ENCODE measurements at regions not wholly inside any gene's neighbourhood (a gene's known extent, or its start where the extent isn't known, plus 50 kb on each side); places are given as distances from the start of the nearest gene placed in this dataset.

DNA sequence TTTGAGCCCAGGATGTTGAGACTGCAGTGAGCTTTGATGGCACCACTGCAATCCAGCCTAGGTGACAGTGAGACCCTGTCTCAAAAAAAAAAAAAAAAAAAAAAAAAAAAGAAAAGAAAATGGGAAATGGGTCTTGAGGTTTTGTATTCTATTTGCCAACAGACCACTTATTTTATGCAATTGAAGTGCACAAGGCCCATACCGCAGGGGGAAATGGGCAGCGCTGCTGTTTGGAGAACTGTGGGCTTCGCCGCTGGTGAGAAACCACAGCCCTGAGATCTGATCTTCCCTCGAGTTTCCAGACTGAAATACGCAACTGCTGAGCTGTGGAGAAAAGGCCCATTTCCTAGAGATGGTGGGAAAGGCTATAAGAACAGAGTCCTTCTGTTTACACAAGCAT is 512.0 kb downstream of the TCERG1L start:
- no peak for DNase-seq (ENCODE audit: low read depth)

DNA sequence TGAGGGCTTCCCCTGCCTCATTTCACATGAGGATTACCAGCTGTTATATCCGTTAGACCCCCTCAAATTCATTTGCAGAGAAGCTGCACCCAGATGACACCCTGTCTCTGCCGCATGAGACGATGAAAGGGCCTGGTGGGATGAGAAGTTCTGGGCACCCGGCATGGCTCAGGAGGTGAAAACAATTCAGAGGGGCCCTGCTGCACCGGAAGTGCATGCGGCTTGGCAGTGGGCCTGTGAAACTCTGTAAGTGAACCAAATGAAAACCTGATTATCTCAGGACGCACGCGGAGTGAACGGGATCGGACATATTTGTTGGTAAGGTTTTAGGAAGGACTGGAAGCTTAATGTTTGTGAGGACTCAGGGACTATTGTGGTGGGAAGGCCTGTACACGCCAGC is 511.2 kb downstream of the TCERG1L start:
- no peak for DNase-seq (ENCODE audit: low read depth)

GRCh38 chr10:130801276-130801675 is 510.2 kb downstream of the TCERG1L start:
- DNase-seq (ENCODE audit: low read depth): no peak

DNA sequence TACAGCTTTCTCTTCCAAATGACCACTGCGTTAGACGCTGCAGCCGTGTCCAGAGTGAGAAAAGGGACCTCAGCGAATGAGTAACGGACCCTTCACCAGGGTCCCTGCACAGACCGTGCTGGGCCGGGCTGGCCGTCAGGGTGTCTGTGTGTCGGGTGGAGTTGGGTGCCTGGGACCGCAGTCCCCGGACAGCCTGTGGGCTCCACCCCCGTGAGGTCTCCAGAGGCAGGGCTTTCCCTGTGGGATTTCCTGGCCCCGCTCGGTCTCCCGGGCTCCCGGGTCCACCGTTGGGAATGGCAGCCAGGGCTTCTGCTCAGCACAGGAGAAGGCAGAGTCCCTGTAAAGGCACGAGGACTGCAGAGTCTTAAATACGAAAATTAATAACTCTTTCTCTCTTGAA is 509.7 kb downstream of the TCERG1L start:
- DNase-seq (ENCODE audit: low read depth): no peak

- no peak for DNase-seq (ENCODE audit: low read depth)
Observed at GRCh38 chr10:130802301-130802700, 509.2 kb downstream of the TCERG1L start.

DNA sequence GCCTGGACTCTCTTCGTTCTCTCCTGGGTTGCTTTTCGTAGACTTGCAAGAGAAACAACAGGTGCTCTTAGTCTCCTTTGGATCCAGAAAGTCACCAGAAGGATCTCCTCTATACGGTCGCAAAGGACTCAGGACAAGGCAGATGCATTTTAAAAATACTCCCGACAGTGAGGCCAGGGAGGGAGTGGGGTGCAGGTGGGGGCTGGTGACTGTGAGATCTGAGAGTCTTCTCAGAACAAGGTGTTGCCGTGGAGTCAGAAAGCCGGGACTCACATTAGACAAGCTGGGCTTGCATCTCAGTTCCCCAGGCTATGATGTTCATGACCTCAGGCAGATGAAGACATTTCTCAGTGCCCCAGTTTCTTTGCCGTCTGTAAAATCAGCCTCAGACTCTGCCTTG is 507.2 kb downstream of the TCERG1L start:
- DNase-seq (ENCODE audit: low read depth): no peak

DNA sequence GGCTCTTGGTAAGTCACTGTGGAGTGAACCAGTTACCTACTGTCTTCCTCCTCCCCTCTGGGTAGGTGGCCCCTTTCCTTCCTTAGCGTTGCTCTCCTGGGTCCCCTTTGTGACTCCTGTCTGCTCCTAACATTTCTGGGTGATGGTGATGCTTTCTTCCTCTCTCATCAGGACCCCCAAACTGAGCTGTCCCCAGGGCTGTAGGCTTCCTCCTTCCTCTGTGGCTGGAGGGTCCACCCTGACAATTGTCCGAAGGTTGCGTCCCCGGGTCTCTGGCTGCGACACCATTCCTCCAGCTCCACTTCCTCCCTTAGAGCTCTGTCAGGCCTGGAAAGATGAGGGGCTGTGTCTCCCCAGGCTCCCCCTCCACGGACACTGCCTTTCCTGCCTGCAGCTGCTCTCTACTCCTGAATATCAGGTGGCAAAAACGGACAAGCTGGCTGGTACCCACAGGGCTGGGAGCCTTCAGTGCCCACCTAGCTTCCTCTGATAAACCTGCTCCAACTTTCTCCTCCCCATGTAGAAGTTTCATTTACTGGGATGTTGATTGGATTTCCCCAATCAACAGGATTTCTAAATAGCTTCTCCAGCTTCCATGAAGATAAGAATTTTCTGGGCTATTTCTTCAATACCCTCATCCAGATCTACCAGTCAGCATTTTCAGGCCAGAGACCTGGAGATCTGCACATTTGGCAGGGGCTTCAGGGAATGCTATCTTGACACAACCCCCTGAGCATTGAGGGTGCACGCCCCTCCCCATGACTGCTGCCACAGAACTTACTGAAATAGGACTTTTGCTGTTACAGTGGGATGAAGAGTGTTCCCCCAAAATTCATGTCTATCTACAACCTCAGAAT is 506.5 kb downstream of the TCERG1L start:
- DNase-seq (ENCODE audit: low read depth): no peak

GRCh38 chr10:130805635-130806030 is 505.9 kb downstream of the TCERG1L start:
- DNase-seq (ENCODE audit: low read depth): no peak

DNA sequence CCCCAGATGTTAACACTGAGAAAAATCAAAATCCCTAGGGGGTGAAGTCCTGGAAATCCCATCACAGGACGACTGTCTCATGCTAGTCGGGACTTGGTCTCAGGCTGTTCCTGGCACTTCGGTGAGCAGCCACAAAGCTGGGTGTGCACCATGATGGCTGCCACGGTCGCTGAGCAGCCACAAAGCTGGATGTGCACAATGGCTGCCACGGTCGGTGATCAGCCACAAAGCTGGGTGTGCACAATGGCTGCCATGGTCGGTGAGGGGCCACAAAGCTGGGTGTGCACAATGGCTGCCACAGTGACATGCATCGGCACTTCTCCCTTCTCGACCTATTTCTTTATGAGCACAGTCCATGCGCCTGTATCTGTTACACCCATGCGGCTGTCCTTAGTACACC is 505.1 kb downstream of the TCERG1L start:
- no peak for DNase-seq (ENCODE audit: low read depth)

DNA sequence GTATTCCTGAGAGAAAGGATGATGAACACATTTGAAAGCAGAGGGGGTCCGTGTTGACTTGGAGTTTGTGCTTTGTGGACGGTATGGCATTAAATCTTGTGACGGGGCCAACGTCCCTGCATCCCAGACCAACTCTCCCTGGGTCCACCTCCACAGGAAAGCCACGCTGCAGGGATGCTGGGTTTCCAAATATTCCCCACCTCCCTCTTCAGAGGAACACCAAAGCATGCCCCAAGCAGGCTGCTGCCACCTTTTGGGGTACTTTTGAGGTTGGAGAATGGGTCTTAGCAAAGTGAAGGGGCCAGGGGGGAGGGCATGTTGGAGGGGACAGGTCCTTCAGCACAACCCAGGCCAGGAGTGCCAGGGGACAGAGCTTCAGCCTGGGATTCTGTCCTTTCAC is 504.4 kb downstream of the TCERG1L start:
- DNase-seq (ENCODE audit: low read depth): no peak

DNA sequence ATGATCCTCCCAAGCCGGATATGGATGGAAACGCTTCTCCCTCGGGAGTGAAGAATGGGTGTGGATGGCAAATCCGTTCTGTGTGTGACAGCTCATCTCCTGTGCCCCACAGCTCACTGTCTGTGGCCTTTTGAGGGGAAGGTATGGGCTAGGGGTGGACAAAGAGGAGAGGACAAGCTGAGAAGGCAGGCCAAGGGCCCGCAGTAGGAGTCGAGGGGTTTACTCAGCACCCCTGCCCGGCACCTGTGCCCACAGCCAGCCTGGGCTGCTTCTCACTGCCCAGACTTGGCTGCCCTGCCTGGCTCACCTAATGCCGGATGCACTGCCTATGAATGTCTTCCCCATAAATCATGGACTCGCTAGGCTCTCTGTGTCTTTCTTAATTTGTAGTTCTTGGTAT is 503.8 kb downstream of the TCERG1L start:
- no peak for DNase-seq (ENCODE audit: low read depth)

DNA sequence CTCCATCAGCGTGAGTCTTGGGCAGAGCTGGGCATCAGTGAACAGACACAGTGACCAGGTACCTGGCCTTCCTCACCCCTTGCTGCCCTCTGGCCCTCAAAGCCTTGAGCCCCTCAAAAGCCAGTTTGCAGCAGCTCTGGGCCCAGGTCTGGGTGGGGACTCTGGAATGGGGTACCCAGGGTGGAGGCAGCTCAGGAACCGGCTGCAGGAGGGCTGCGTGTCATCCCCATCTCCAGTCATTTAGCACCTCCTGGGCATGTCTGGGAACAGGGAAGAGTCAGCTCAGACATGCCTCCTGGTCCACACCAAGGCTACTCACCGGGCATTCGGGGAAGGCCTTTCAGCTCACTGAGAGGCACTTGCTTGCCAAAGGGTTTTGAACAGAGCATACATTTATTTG is 503.3 kb downstream of the TCERG1L start:
- no peak for DNase-seq (ENCODE audit: low read depth)

GRCh38 chr10:130808686-130809085 is 502.8 kb downstream of the TCERG1L start:
- DNase-seq (ENCODE audit: low read depth): no peak

GRCh38 chr10:130809181-130809580 is 502.3 kb downstream of the TCERG1L start:
- no peak for DNase-seq (ENCODE audit: low read depth)

- no peak for DNase-seq (ENCODE audit: low read depth)
Observed at GRCh38 chr10:130809761-130810515, 501.6 kb downstream of the TCERG1L start.

- no peak for DNase-seq (ENCODE audit: low read depth)
Observed at GRCh38 chr10:130810856-130811255, 500.7 kb downstream of the TCERG1L start.

- no peak for DNase-seq (ENCODE audit: low read depth)
Observed at GRCh38 chr10:130812381-130813148, 499.0 kb downstream of the TCERG1L start.

GRCh38 chr10:130814610-130815009 is 496.9 kb downstream of the TCERG1L start:
- DNase-seq (ENCODE audit: low read depth): no peak

- DNase-seq (ENCODE audit: low read depth): no peak
Observed at GRCh38 chr10:130816116-130816901, 495.2 kb downstream of the TCERG1L start.

- no peak for DNase-seq (ENCODE audit: low read depth)
Observed at GRCh38 chr10:130817046-130817624, 494.4 kb downstream of the TCERG1L start.

DNA sequence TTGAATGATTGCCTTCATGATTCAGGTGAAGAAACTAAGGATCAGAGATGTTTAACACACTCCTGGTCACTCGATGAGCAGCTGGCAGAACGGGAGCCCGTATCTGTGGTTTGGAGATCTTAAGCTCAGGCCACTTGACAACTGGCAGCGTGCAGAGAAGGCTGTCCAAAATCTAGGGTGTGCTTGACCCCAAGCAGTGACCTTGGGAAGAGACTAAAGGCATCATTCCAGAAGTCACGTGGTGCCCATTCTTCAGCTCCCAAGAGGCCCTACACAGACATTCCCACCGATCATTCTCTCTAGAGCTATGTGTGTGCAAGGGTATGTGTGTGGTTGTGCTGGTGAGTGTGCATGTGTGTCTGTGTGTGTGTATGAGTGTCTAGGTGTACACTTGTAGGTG is 493.8 kb downstream of the TCERG1L start:
- DNase-seq (ENCODE audit: low read depth): no peak

Data from fibroblast of the conjunctiva (primary cell).